HCT116 (cell line): ENCODE measurements at regions not wholly inside any gene's neighbourhood (a gene's known extent, or its start where the extent isn't known, plus 50 kb on each side); places are given as distances from the start of the nearest gene placed in this dataset.

Source experiments
- ATAC-seq: fragments of 200-7000 bp; cut with Tn5 transposase; 2 replicates; pipeline ENCODE4 v1.9.1; 2020; ENCODE audit warnings: mild to moderate bottlenecking, moderate library complexity
- BruUV-seq: library from RNA; stranded (reverse); fragments of 400-500 nt; replicated peaks from 2 replicates; lab custom pipeline; 2021; lab: Mats Ljungman, UMichigan
- CTCF ChIA-PET: fragments of 300-600 bp; sonication (Branson Sonifier 250); formaldehyde crosslinking; loops from one replicate; lab custom pipeline; 2021; ENCODE audit warnings: antibody characterized with exemption; lab: Charles Lee
- POLR2A ChIA-PET: fragments of 300-600, 350-600 bp; sonication (Branson Sonifier 250); formaldehyde crosslinking; loops from one replicate; lab custom pipeline; 2021; ENCODE audit warnings: antibody characterized with exemption; lab: Charles Lee
- RAD21 ChIA-PET, 2 experiments: fragments of 300-600 bp; sonication (Branson Sonifier 250); formaldehyde crosslinking; loops; one replicate each; lab custom pipeline; 2023; ENCODE audit warnings: low total read pairs in 2 of 2; ENCODE audit not compliant: uncharacterized antibody in 2 of 2, unreplicated experiment in 2 of 2, low non-redundant PET in 1 of 2; lab: Charles Lee
- DNase-seq: peaks from one replicate; pipeline ENCODE4 v3.0.0-alpha.2; 2010; ENCODE audit warnings: low read depth, low spot score
- H2AFZ ChIP-seq: fragments of 200-600 bp; shearing (Covaris generic), sonication (generic); 2 replicates; pipeline ENCODE4 v1.6.1; 2017; ENCODE audit warnings: low read depth, mixed run types, mixed read lengths, antibody characterized with exemption, low read length; ENCODE audit not compliant: poor library complexity, severe bottlenecking
- H3K27ac ChIP-seq: 2 replicates; pipeline ENCODE4 v1.5.1; 2012; ENCODE audit warnings: low read depth, low read length
- H3K27me3 ChIP-seq: fragments of 200-600 bp; sonication (generic); 2 replicates; pipeline ENCODE4 v1.6.1; 2016; ENCODE audit warnings: mixed run types, low read length, mixed read lengths; ENCODE audit not compliant: insufficient read depth
- H3K36me3 ChIP-seq, 2 experiments: fragments of 200-500 bp in 1 of 2; fragments of 200-600 bp in 1 of 2; sonication (Bioruptor generic) in 1 of 2; sonication (generic) in 1 of 2; 2 replicates each; pipeline versions ENCODE4 v1.5.1 to v1.6.1; 2014 to 2016; ENCODE audit warnings: low read length in 2 of 2, inconsistent platforms in 1 of 2, mixed read lengths in 1 of 2, mixed run types in 1 of 2; ENCODE audit not compliant: insufficient read depth in 2 of 2, control insufficient read depth in 1 of 2
- H3K4me1 ChIP-seq, 2 experiments: fragments of 200-600 bp in 1 of 2; sonication (generic) in 1 of 2; 2 replicates each; pipeline versions ENCODE4 v1.5.1 to v1.6.1; 2012 to 2017; ENCODE audit warnings: low read length in 2 of 2, inconsistent platforms in 1 of 2, mild to moderate bottlenecking in 1 of 2, mixed read lengths in 1 of 2, mixed run types in 1 of 2, moderate library complexity in 1 of 2; ENCODE audit not compliant: insufficient read depth in 2 of 2, control insufficient read depth in 1 of 2
- H3K4me2 ChIP-seq: fragments of 200-600 bp; sonication (generic); 2 replicates; pipeline ENCODE4 v1.6.1; 2017; ENCODE audit warnings: mixed run types, low read length, mixed read lengths
- H3K4me3 ChIP-seq, 2 experiments: fragments of 200-600 bp in 1 of 2; sonication (generic) in 1 of 2; replicated peaks in 1 of 2; 2 replicates each; pipeline ENCODE4 v1.5.1; 2011 to 2016; ENCODE audit warnings: low read length in 2 of 2, control low read depth in 1 of 2, low read depth in 1 of 2, mild to moderate bottlenecking in 1 of 2, mixed read lengths in 1 of 2, mixed run types in 1 of 2
- H3K79me2 ChIP-seq: fragments of 200-600 bp; sonication (generic); 2 replicates; pipeline ENCODE4 v1.6.1; 2017; ENCODE audit warnings: mild to moderate bottlenecking, mixed run types, low read length, moderate library complexity, mixed read lengths; ENCODE audit not compliant: insufficient read depth
- H3K9ac ChIP-seq: fragments of 200-600 bp; sonication (generic); 2 replicates; pipeline ENCODE4 v1.6.1; 2016; ENCODE audit warnings: low read length, mixed read lengths
- H3K9me2 ChIP-seq: fragments of 200-600 bp; sonication (generic), shearing (Covaris generic); 2 replicates; pipeline ENCODE4 v1.6.1; 2017; ENCODE audit warnings: mixed run types, mild to moderate bottlenecking, moderate library complexity; ENCODE audit not compliant: insufficient read depth
- H3K9me3 ChIP-seq, 2 experiments: fragments of 200-500 bp in 1 of 2; fragments of 200-600 bp in 1 of 2; sonication (Bioruptor generic) in 1 of 2; sonication (generic) in 1 of 2; 2 replicates each; pipeline ENCODE4 v1.6.1; 2014 to 2017; ENCODE audit warnings: low read length in 2 of 2, mixed read lengths in 2 of 2, inconsistent platforms in 1 of 2, low read depth in 1 of 2, mild to moderate bottlenecking in 1 of 2, mixed run types in 1 of 2, moderate library complexity in 1 of 2; ENCODE audit not compliant: control insufficient read depth in 1 of 2, insufficient read depth in 1 of 2
- H4K20me1 ChIP-seq: fragments of 200-600 bp; sonication (generic), shearing (Covaris generic); 2 replicates; pipeline ENCODE4 v1.6.1; 2017; ENCODE audit warnings: mixed run types, mild to moderate bottlenecking, moderate library complexity; ENCODE audit not compliant: insufficient read depth
- ATF3 ChIP-seq: IDR thresholded peaks from 2 replicates; pipeline ENCODE4 v1.6.1; 2012
- CBX3 ChIP-seq: IDR thresholded peaks from 2 replicates; pipeline ENCODE4 v1.6.1; 2012; ENCODE audit warnings: low read depth
- CEBPB ChIP-seq: IDR thresholded peaks from 2 replicates; pipeline ENCODE4 v1.6.1; 2012; ENCODE audit warnings: low read depth
- EGR1 ChIP-seq: IDR thresholded peaks from 2 replicates; pipeline ENCODE4 v1.6.1; 2012; ENCODE audit warnings: low read depth
- ELF1 ChIP-seq: IDR thresholded peaks from 2 replicates; pipeline ENCODE4 v1.6.1; 2012; ENCODE audit warnings: low read depth, borderline replicate concordance
- EZH2 ChIP-seq: fragments of 200-600 bp; sonication (generic); IDR thresholded peaks from 2 replicates; pipeline ENCODE4 v1.6.1; 2017; ENCODE audit warnings: antibody characterized with exemption, mixed run types
- EZH2phosphoT487 ChIP-seq: fragments of 200-600 bp; IDR thresholded peaks from 2 replicates; pipeline ENCODE4 v1.6.1; 2018; ENCODE audit warnings: antibody characterized with exemption, borderline replicate concordance
- JUND ChIP-seq: IDR thresholded peaks from 2 replicates; pipeline ENCODE4 v1.6.1; 2012
- POLR2A ChIP-seq: IDR thresholded peaks from 2 replicates; pipeline ENCODE4 v1.7.0; 2011; ENCODE audit warnings: borderline replicate concordance; ENCODE audit not compliant: insufficient read depth, insufficient read length; ENCODE audit errors: extremely low read depth
- POLR2AphosphoS5 ChIP-seq: IDR thresholded peaks from 2 replicates; pipeline ENCODE4 v1.6.1; 2011; ENCODE audit warnings: mild to moderate bottlenecking, low read depth, low read length, moderate library complexity
- SP1 ChIP-seq: IDR thresholded peaks from 2 replicates; pipeline ENCODE4 v1.6.1; 2012; ENCODE audit warnings: low read depth
- SRF ChIP-seq: IDR thresholded peaks from 2 replicates; pipeline ENCODE4 v1.6.1; 2012; ENCODE audit warnings: low read depth
- TCF7L2 ChIP-seq: IDR thresholded peaks from 2 replicates; pipeline ENCODE4 v1.7.0; 2011; ENCODE audit warnings: borderline replicate concordance, inconsistent platforms; ENCODE audit not compliant: insufficient read depth, insufficient read length; ENCODE audit errors: extremely low read depth
- ZBTB33 ChIP-seq: IDR thresholded peaks from 2 replicates; pipeline ENCODE4 v1.6.1; 2011; ENCODE audit warnings: mild to moderate bottlenecking, low read length, moderate library complexity; ENCODE audit not compliant: insufficient replicate concordance; ENCODE audit errors: extremely low read depth
- ZFX ChIP-seq: fragments of 450-650 bp; IDR thresholded peaks from 2 replicates; pipeline ENCODE4 v1.6.1; 2017
- ZNF274 ChIP-seq: fragments of 200-500 bp; sonication (Bioruptor generic); IDR thresholded peaks from 2 replicates; pipeline ENCODE4 v1.6.1; 2014; ENCODE audit warnings: mild to moderate bottlenecking, low read depth, low read length, inconsistent platforms
- intact Hi-C: fragments of 100-400 bp; cut with micrococcal nuclease; formaldehyde crosslinking; loops from 2 replicates; pipeline ENCODE4 v1.10.0; 2022

GRCh38 chr4:60404027-60404426 is 796.1 kb upstream of the ADGRL3 start:
- BruUV-seq = no TSS peak
- Histone ChIP-seq H3K79me2 (no peaks in the 10 kb centered on the region), H3K27me3 (no peaks in the 10 kb centered on the region), H4K20me1 (no peaks in the 10 kb centered on the region), H2AFZ (no peak overlapping the region), H3K4me1 (no peaks in the 10 kb centered on the region), H3K4me3 (no peak overlapping the region), H3K9me2 (no peaks in the 10 kb centered on the region), H3K9ac (no peak overlapping the region), H3K36me3 (no peaks in the 10 kb centered on the region), H3K9me3 (peaks cover 10 to 22% of the 10 kb centered on the region in 2 experiments; a peak in 2 of 4 replicates), H3K27ac (no peak overlapping the region), H3K4me2 (no peak overlapping the region)
- CTCF ChIA-PET = no interaction called here
- DNase-seq (no peak), ATAC-seq (no peak)
- RAD21 ChIA-PET = no interaction called here
- POLR2A ChIA-PET = no interaction called here
- TF ChIP-seq POLR2AphosphoS5 (no peak), ZFX (no peak), SRF (no peak), ZBTB33 (no peak), TCF7L2 (no peak), ELF1 (no peak), ZNF274 (no peak), EZH2 (no peak), ATF3 (no peak), SP1 (no peak), EZH2phosphoT487 (no peak), CBX3 (no peak), POLR2A (no peak), JUND (no peak), EGR1 (no peak), CEBPB (no peak)
- intact Hi-C loops = no loop called here
